Motor neuron (in vitro differentiated cells): ENCODE measurements at regions not wholly inside any gene's neighbourhood (a gene's known extent, or its start where the extent isn't known, plus 50 kb on each side); places are given as distances from the start of the nearest gene placed in this dataset.

Source experiments
- ATAC-seq, 8 experiments: fragments of 200-7000 bp; cut with Tn5 transposase; replicated peaks in 6 of 8; 2 replicates each; pipeline ENCODE4 v1.8.0; 2021; ENCODE audit warnings: mild to moderate bottlenecking in 8 of 8, moderate library complexity in 8 of 8
- H3K27ac ChIP-seq, 2 donors: fragments of 250-450 bp; sonication (Bioruptor Pico); 2 replicates each; pipeline ENCODE4 v1.9.0; 2021; ENCODE audit warnings: antibody characterized with exemption in 2 of 2, mild to moderate bottlenecking in 2 of 2, moderate library complexity in 1 of 2
- H3K4me1 ChIP-seq, 2 donors: fragments of 250-450 bp; sonication (Bioruptor Pico); replicated peaks in 1 of 2; 2 replicates each; pipeline ENCODE4 v1.6.1; 2021; ENCODE audit warnings: antibody characterized with exemption in 2 of 2, mild to moderate bottlenecking in 2 of 2, moderate library complexity in 1 of 2
- H3K4me3 ChIP-seq, 5 donors: fragments of 250-450 bp; sonication (Bioruptor Pico); 2 replicates each; pipeline ENCODE4 v1.9.0; 2021; ENCODE audit warnings: antibody characterized with exemption in 5 of 5, mild to moderate bottlenecking in 5 of 5, moderate library complexity in 4 of 5
- WGBS, 10 experiments: fragments of 450-650 bp; shearing (Covaris generic); methylation state at CpG; one replicate each; pipeline ENCODE4 v1.0.0; 2022; 5-methylcytosine and 5-hydroxymethylcytosine counted together
- in situ Hi-C, 9 experiments: fragments of 400-800 bp; cut with MboI; loops; one replicate each; pipeline ENCODE4 v1.15.0; 2021; ENCODE audit warnings: low sequenced_read_pairs in 9 of 9, low pct_unique_long_range_greater_than_20kb in 2 of 9; ENCODE audit not compliant: unreplicated experiment in 9 of 9

GRCh38 chr1:101308935-101309333 is 72.1 kb downstream of the S1PR1 start:
- Histone ChIP-seq H3K4me3 (no peak overlapping the region), H3K27ac (no peak overlapping the region), H3K4me1 (peaks cover 2 to 8% of the 10 kb centered on the region in 2 donors)
- in situ Hi-C loops, result loop anchor here in 1 of 9 experiments (25.0 kb wide), 1 partner anchor 128 kb away; no protein-coding TSS in a partner anchor
- peak in 6 of 8 experiments; percentile 7 to 41 (median 20) for ATAC-seq
- 0 to 70% (median 40%) methylated on average over 1 to 7 of the region's 8 CpGs; no CpG with 5 or more reads in 1 of the 10 experiments for WGBS, 10 experiments

GRCh38 chr1:101309334-101310311 is 72.8 kb downstream of the S1PR1 start:
- Histone ChIP-seq H3K4me3 (peak overlapping the region; percentile 0 to 24 (median 6)), H3K4me1 (peaks cover 2 to 8% of the 10 kb centered on the region in 2 donors), H3K27ac (no peak overlapping the region)
- 4 to 24% (median 9%) methylated on average over 5 to 37 of the region's 37 CpGs for WGBS, 10 experiments
- in situ Hi-C loops, result loop anchor here in 1 of 9 experiments (25.0 kb wide), 1 partner anchor 128 kb away; no protein-coding TSS in a partner anchor
- ATAC-seq, result peak; percentile 64 to 89 (median 85)

GRCh38 chr1:101310506-101310905 is 73.7 kb downstream of the S1PR1 start:
- Histone ChIP-seq H3K27ac (no peak overlapping the region), H3K4me1 (peaks cover 9 to 16% of the 10 kb centered on the region in 2 donors), H3K4me3 (no peak overlapping the region)
- 0 to 92% (median 31%) methylated on average over 1 to 2 of the region's 2 CpGs; no CpG with 5 or more reads in 1 of the 10 experiments for WGBS, 10 experiments
- ATAC-seq, result no peak
- in situ Hi-C loops, result loop anchor here in 1 of 9 experiments (25.0 kb wide), 1 partner anchor 127 kb away; no protein-coding TSS in a partner anchor

GRCh38 chr1:101311146-101311920 is 74.5 kb downstream of the S1PR1 start:
- no peak for ATAC-seq
- Histone ChIP-seq H3K4me3 (no peak overlapping the region), H3K4me1 (peaks cover 17 to 23% of the 10 kb centered on the region in 2 donors), H3K27ac (no peak overlapping the region)
- in situ Hi-C loops, result loop anchor here in 1 of 9 experiments (25.0 kb wide), 1 partner anchor 126 kb away; no protein-coding TSS in a partner anchor
- 33 to 100% (median 98%) methylated on average over 1 to 4 of the region's 4 CpGs; no CpG with 5 or more reads in 3 of the 10 experiments for WGBS, 10 experiments

- in situ Hi-C loops, result loop anchor here in 1 of 9 experiments (25.0 kb wide), 1 partner anchor 125 kb away; no protein-coding TSS in a partner anchor
- H3K4me3 ChIP-seq, result no peak overlapping the region
- WGBS, 10 experiments, result 33 to 91% (median 83%) methylated on average over 2 to 4 of the region's 4 CpGs; no CpG with 5 or more reads in 4 of the 10 experiments
- H3K4me1 ChIP-seq, result peaks cover 21 to 23% of the 10 kb centered on the region in 2 donors
- H3K27ac ChIP-seq, result no peak overlapping the region
- no peak for ATAC-seq
Observed at GRCh38 chr1:101312147-101312546, 75.3 kb downstream of the S1PR1 start.

- in situ Hi-C loops, result loop anchor here in 1 of 9 experiments (25.0 kb wide), 1 partner anchor 124 kb away; no protein-coding TSS in a partner anchor
- no peak for ATAC-seq
Observed at GRCh38 chr1:101313356-101313755, 76.5 kb downstream of the S1PR1 start.

GRCh38 chr1:101314244-101314643 is 77.4 kb downstream of the S1PR1 start:
- no peak overlapping the region for H3K4me3 ChIP-seq
- WGBS, 10 experiments, result 94 to 100% (median 100%) methylated on average over 1 to 2 of the region's 2 CpGs; no CpG with 5 or more reads in 5 of the 10 experiments
- in situ Hi-C loops, result loop anchor here in 1 of 9 experiments (25.0 kb wide), 1 partner anchor 123 kb away; no protein-coding TSS in a partner anchor
- ATAC-seq, result peak in 6 of 8 experiments; percentile 16 to 75 (median 31)
- H3K27ac ChIP-seq, result no peak overlapping the region
- H3K4me1 ChIP-seq, result peaks cover 19 to 23% of the 10 kb centered on the region in 2 donors

More at GRCh38 chr1:101313356-101313755, 76.5 kb downstream of the S1PR1 start:
- WGBS, 10 experiments, result 28 to 100% (median 82%) methylated on average over 1 to 7 of the region's 7 CpGs
- Histone ChIP-seq H3K4me3 (no peak overlapping the region), H3K27ac (no peak overlapping the region), H3K4me1 (peaks cover 19 to 23% of the 10 kb centered on the region in 2 donors)

GRCh38 chr1:101316256-101316655 is 79.4 kb downstream of the S1PR1 start:
- no peak overlapping the region for H3K27ac ChIP-seq
- 0 to 93% (median 15%) methylated on average over 1 to 6 of the region's 6 CpGs; no CpG with 5 or more reads in 2 of the 10 experiments for WGBS, 10 experiments
- ATAC-seq, result peak in 5 of 8 experiments; percentile 86 to 94 (median 91)
- in situ Hi-C loops, result loop anchor here in 1 of 9 experiments (25.0 kb wide), 1 partner anchor 121 kb away; no protein-coding TSS in a partner anchor
- peaks cover 15 to 19% of the 10 kb centered on the region in 2 donors for H3K4me1 ChIP-seq
- H3K4me3 ChIP-seq, result no peak overlapping the region

- 40 to 100% (median 77%) methylated on average over 1 to 4 of the region's 4 CpGs for WGBS, 10 experiments
- in situ Hi-C loops, result loop anchor here in 1 of 9 experiments (25.0 kb wide), 1 partner anchor 121 kb away; no protein-coding TSS in a partner anchor
- ATAC-seq, result no peak
- Histone ChIP-seq H3K4me3 (no peak overlapping the region), H3K4me1 (peaks cover 15 to 19% of the 10 kb centered on the region in 2 donors), H3K27ac (no peak overlapping the region)
Observed at GRCh38 chr1:101316799-101317198, 80.0 kb downstream of the S1PR1 start.

- H3K4me3 ChIP-seq, result no peak overlapping the region
- in situ Hi-C loops, result loop anchor here in 1 of 9 experiments (25.0 kb wide), 1 partner anchor 120 kb away; no protein-coding TSS in a partner anchor
- 90 to 100% (median 98%) methylated on average over 1 to 3 of the region's 3 CpGs; no CpG with 5 or more reads in 2 of the 10 experiments for WGBS, 10 experiments
- no peak overlapping the region for H3K27ac ChIP-seq
- H3K4me1 ChIP-seq, result peaks cover 15 to 19% of the 10 kb centered on the region in 2 donors
- ATAC-seq, result no peak
Observed at GRCh38 chr1:101317590-101317989, 80.8 kb downstream of the S1PR1 start.

GRCh38 chr1:101323535-101323934 is 86.7 kb downstream of the S1PR1 start:
- H3K4me1 ChIP-seq, result peaks cover 20 to 25% of the 10 kb centered on the region in 2 donors
- ATAC-seq, result no peak
- WGBS, 10 experiments, result 0 to 100% (median 88%) methylated on average over 1 of the region's 1 CpG; no CpG with 5 or more reads in 1 of the 10 experiments
- H3K27ac ChIP-seq, result no peak overlapping the region
- no peak overlapping the region for H3K4me3 ChIP-seq
- in situ Hi-C loops, result loop anchor here in 1 of 9 experiments (25.0 kb wide), 1 partner anchor 114 kb away; no protein-coding TSS in a partner anchor

GRCh38 chr1:101325144-101325543 is 88.3 kb downstream of the S1PR1 start:
- no peak overlapping the region for H3K27ac ChIP-seq

More at GRCh38 chr1:101325144-101325543, 88.3 kb downstream of the S1PR1 start:
- 0 to 100% (median 79%) methylated on average over 1 of the region's 1 CpG for WGBS, 10 experiments
- H3K4me1 ChIP-seq, result peaks cover 20 to 25% of the 10 kb centered on the region in 2 donors
- H3K4me3 ChIP-seq, result no peak overlapping the region
- in situ Hi-C loops, result no loop called here
- ATAC-seq, result peak in 3 of 8 experiments; percentile 46 to 64 (median 58)
